CD4-positive, alpha-beta T cell treated with Interleukin-17A for 4 hours (primary cell): ENCODE measurements at regions not wholly inside any gene's neighbourhood (a gene's known extent, or its start where the extent isn't known, plus 50 kb on each side); places are given as distances from the start of the nearest gene placed in this dataset.

Source experiments
- DNase-seq: peaks from one replicate; pipeline ENCODE4 v3.0.0-alpha.2; 2020; ENCODE audit warnings: mixed read lengths

DNA sequence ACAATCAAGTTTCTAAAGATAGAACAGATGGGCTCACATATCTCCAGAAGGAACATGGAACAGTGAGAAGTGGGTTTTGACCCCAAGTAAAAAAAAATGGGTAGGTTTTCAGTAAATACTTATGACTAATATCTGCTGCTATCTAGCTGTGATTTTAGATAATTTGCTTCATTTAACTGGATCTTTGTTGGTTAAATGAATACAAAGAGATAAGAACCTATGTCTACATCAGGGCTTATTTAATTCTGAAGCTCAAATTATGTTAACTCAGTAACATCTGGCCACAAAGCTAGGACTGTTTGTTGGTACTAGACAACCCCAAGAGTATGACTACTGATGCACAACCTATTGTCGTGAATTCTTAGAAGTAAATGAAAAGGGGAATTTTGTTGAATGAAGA, 144.4 kb upstream of the SESN3 start:
- no peak for DNase-seq

DNA sequence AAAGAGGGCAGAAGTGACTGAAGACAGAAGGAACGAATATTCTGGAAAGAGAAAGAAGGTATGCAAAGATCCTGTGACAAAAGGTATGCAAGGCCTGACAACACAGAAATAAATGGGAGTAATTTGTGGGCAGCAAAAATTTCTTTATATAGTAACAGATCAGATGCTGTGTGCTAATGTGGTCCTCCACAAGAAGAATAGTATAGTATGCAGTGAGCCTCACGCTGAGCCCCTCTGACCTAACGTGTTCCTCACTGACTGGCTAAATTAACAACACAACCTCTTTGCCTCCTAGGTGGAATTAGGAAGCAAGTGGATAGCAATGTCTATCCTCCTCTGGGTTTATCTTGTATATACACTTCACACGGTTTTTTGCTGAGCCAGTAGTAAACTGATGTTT, 143.1 kb upstream of the SESN3 start:
- DNase-seq = no peak

DNA sequence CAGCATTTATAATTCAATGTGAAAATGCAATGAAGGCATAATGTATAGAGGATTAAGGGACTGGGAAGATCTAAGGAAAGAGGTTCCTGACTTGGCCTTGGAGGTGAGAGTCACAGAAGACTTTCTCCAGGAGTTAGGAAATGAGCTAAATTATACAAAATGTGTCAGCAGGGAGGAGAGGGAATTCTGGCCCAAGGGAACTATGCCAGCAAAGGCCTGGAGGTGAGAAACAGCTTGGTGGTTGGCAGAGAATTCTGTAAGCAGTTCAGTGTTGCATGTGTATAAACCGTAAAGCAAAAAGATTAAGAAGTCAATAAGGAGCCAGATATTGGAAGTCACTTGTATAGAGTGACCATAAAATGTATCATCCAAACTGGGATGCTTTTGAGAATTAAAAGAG, 142.2 kb upstream of the SESN3 start:
- no peak for DNase-seq

GRCh38 chr11:95372097-95372656, 141.2 kb upstream of the SESN3 start:
- no peak for DNase-seq

DNA sequence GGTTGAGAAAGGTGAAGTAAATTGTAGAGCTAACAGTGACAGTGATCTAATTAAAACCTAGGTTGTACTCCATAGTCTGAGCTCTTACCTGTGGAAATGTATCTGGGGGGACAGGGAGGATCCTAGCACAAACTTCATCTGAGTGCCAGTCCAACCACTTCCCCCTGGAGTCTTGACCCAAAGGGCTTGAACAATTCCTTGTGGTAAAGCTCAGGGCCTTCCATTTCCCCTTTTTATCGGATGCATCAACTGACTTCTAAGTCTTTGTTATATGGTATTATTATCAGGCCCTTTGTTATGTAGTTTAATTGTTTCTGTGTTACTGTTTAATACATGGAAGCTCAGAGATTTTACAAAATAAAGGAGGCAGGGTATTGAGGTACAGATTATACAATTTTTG, 140.2 kb upstream of the SESN3 start:
- DNase-seq = no peak

- no peak for DNase-seq
Observed at GRCh38 chr11:95367726-95368125, 136.7 kb upstream of the SESN3 start.

GRCh38 chr11:95365348-95365747, 134.3 kb upstream of the SESN3 start:
- DNase-seq = no peak

GRCh38 chr11:95364324-95365295, 133.6 kb upstream of the SESN3 start:
- no peak for DNase-seq

GRCh38 chr11:95363708-95364107, 132.7 kb upstream of the SESN3 start:
- DNase-seq = no peak

DNA sequence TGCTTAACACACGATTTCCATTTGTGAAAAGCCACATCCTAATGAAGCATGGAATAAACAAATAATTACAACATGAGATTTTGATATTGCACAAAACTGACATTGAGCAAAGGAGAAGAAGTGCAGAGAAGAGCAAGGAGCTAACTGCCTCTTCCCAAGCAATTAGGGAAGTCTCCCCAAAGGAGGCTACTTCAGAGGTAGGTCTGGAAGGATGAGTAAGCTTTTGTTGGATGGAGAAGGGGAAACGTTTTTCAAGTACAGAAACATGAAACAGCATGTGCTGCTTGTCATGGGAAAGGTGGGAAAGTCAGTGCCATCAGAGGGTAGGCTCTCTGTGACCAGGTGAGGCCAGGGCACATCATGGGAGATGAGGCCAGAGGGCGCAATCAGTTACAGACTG, 132.2 kb upstream of the SESN3 start:
- no peak for DNase-seq

GRCh38 chr11:95361180-95361579, 130.2 kb upstream of the SESN3 start:
- DNase-seq = no peak

- DNase-seq = no peak
Observed at GRCh38 chr11:95360377-95361075, 129.5 kb upstream of the SESN3 start.

DNA sequence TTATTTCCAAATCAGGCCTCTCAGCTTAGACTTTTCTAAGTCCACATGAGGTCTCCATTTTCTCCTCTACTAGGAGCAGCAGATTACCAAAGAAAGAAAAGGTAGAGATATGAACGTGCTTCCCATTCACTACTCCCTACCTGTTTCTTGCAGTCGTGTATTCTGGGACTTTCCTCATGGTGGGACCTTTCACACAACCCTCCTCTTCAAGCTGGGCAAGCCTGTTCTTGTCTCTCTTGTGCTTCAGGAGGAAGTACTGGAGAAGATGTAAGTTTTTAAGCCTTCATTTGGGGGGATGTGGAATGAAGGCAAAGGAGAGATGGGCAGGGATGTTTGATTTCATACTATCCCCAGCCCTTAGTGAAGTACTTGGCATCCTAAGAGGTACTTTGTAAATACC, 128.8 kb upstream of the SESN3 start:
- DNase-seq = no peak

DNA sequence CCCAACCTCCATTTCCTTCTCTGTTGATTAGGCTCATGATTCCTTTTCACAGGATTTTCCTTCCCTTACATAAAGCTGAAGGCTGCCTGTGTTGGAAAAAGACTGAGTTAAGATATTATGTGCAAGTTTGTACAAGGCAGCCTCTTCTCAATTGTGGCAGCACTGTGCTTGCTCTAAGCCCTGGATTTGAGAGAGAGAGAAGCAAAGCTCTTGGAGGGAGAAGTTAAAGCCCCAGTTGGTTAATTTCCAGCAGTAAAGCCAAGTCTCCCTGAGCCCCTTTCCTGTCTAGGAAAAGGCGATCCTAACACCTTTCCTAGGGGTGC, 128.3 kb upstream of the SESN3 start:
- DNase-seq = no peak

- no peak for DNase-seq
Observed at GRCh38 chr11:95358511-95359340, 127.7 kb upstream of the SESN3 start.

DNA sequence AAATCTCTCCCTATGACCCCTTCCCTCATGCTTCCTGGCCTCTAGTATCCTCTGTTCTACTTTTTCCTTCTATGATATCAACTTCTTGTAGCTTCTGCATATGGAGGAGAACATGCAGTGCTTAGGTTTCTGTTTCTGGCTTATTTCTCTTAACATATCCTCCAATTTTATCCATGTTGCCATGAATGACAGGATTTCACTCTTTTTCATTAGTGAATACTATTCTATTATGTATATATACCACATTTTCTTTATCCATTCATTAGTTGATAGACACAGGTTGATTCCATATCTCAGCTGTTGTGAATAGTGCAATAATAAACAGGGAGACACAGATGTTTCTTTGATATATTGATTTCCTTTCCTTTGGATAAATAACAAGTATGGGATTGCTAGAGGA, 123.3 kb upstream of the SESN3 start:
- no peak for DNase-seq

- no peak for DNase-seq
Observed at GRCh38 chr11:95353706-95354105, 122.7 kb upstream of the SESN3 start.

- DNase-seq = no peak
Observed at GRCh38 chr11:95352733-95353346, 121.8 kb upstream of the SESN3 start.

DNA sequence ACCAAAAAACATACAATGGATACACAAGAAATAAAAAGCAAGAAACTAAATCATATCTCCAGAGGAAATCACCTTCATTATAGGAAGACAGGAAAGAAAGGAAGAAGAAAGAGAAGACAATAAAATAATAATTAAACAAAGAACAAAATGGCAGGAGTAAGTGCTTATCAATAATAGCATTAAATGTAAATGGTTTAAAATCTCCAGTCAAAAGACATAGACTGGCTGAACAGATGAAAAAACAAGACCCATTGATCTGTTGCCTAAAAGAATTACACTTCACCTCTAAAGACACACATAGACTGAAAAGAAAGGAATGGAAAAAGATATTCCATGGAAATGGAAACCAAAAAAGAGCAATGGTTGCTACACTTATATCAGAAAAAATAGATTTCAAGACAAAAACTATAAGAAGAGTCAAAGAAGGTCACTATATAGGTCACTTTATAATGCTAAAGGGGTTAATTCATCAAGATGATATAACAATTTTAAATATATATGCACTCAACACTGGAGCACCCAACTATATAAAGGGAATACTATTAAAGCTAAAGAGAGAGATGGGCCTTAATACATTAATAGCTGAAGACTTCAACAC, 118.4 kb upstream of the SESN3 start:
- no peak for DNase-seq

- DNase-seq = no peak
Observed at GRCh38 chr11:95346265-95346664, 115.3 kb upstream of the SESN3 start.

GRCh38 chr11:95345651-95346050, 114.6 kb upstream of the SESN3 start:
- DNase-seq = no peak

DNA sequence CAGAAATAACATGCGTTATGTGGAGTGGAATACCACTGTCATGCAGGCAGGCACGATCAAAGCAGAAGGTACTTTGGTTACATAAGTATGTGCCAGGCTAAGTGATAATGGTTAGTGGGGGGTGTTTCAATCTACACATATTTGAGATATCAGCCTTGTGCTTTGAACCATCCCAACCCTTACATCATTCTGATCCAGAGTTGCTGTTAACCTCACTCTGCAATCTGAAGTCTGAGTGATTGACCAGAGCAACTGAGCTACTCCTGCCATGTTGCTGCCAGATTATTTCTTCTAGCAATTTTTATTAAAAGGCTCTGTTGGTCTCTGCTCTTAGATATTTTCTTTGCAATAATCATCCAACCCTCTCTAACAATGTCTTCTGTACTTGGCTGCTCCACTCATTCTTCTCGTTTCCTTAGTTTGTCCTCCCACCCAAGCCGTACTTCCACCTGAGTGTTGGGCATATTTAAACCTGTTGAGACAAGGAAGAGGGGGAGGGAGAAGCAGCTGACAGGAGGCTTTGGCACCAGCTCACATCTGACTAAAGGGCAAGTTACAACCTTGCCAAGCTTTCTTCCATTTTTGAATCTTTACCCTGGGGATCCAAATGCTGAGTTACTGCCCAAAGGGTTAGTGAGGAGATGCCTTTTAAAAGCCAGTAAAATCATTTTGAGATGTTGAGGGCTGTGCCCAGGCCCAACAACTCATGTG, 114.1 kb upstream of the SESN3 start:
- no peak for DNase-seq
